CD4-positive, CD25-positive, alpha-beta regulatory T cell (primary cell): ENCODE measurements at regions not wholly inside any gene's neighbourhood (a gene's known extent, or its start where the extent isn't known, plus 50 kb on each side); places are given as distances from the start of the nearest gene placed in this dataset.

Source experiments
- ATAC-seq, 2 donors: fragments of 150-1000 bp; cut with Tn5 transposase; one replicate each; pipeline ENCODE4 v1.10.0; 2021; ENCODE audit warnings: low read depth in 2 of 2, moderate number of reproducible peaks in 2 of 2, moderate library complexity in 1 of 2
- DNase-seq, 3 donors: peaks; one replicate each; pipeline versions ENCODE4 v3.0.0 to v3.0.0-alpha.2; 2012 to 2022; ENCODE audit warnings: mixed read lengths in 1 of 3
- H3K27ac ChIP-seq: one replicate; pipeline ENCODE4 v1.7.0; 2013; ENCODE audit warnings: mild to moderate bottlenecking, low read length; ENCODE audit not compliant: insufficient read depth, poor library complexity, severe bottlenecking
- H3K27me3 ChIP-seq: one replicate; pipeline ENCODE4 v1.7.0; 2013; ENCODE audit warnings: low read length; ENCODE audit not compliant: control insufficient read depth, insufficient read depth
- H3K36me3 ChIP-seq: one replicate; pipeline ENCODE4 v1.7.0; 2013; ENCODE audit warnings: mild to moderate bottlenecking, low read length, moderate library complexity; ENCODE audit not compliant: control insufficient read depth, insufficient read depth
- H3K4me1 ChIP-seq: 2 replicates; pipeline ENCODE4 v1.7.0; 2013; ENCODE audit warnings: mild to moderate bottlenecking, low read length; ENCODE audit not compliant: insufficient read depth, control insufficient read depth, poor library complexity, severe bottlenecking
- H3K4me3 ChIP-seq: one replicate; pipeline ENCODE4 v1.7.0; 2013; ENCODE audit warnings: low read depth, mild to moderate bottlenecking, low read length, moderate library complexity
- H3K9me3 ChIP-seq, 2 experiments: 1 replicate in 1 of 2; 2 replicates in 1 of 2; pipeline ENCODE4 v1.7.0; 2013; ENCODE audit warnings: low read length in 2 of 2, mild to moderate bottlenecking in 1 of 2, moderate library complexity in 1 of 2; ENCODE audit not compliant: control insufficient read depth in 2 of 2
- H3K27ac Mint-ChIP-seq, 3 donors: one replicate each; pipeline ENCODE4 v1.8.0; 2020 to 2022; ENCODE audit warnings: mild to moderate bottlenecking in 3 of 3, mixed read lengths in 3 of 3, moderate library complexity in 2 of 3
- H3K27me3 Mint-ChIP-seq: one replicate; pipeline ENCODE4 v1.8.0; 2022; ENCODE audit warnings: mild to moderate bottlenecking, mixed read lengths
- H3K36me3 Mint-ChIP-seq: one replicate; pipeline ENCODE4 v1.8.0; 2020; ENCODE audit warnings: mixed read lengths
- H3K4me1 Mint-ChIP-seq, 4 donors: one replicate each; pipeline ENCODE4 v1.8.0; 2020 to 2022; ENCODE audit warnings: mixed read lengths in 4 of 4, mild to moderate bottlenecking in 1 of 4
- H3K4me3 Mint-ChIP-seq, 4 donors: one replicate each; pipeline ENCODE4 v1.8.0; 2020 to 2022; ENCODE audit warnings: mild to moderate bottlenecking in 4 of 4, mixed read lengths in 4 of 4, moderate library complexity in 3 of 4
- H3K9me3 Mint-ChIP-seq, 7 donors: one replicate each; pipeline ENCODE4 v1.8.0; 2020 to 2022; ENCODE audit warnings: mixed read lengths in 7 of 7, mild to moderate bottlenecking in 3 of 7, moderate library complexity in 2 of 7

GRCh38 chr1:221309723-221310122 lies 430.5 kb downstream of the HLX start:
- Histone ChIP-seq H3K27me3 (no peaks in the 10 kb centered on the region), H3K4me3 (no peak overlapping the region), H3K4me1 (no peaks in the 10 kb centered on the region), H3K36me3 (no peaks in the 10 kb centered on the region), H3K9me3 (no peaks in the 10 kb centered on the region), H3K27ac (no peak overlapping the region)
- Mint-ChIP-seq H3K4me1 (no peaks in the 10 kb centered on the region), H3K4me3 (no peak overlapping the region), H3K27me3 (peaks cover 6% of the 10 kb centered on the region), H3K27ac (no peak overlapping the region), H3K36me3 (no peaks in the 10 kb centered on the region), H3K9me3 (peaks cover 0 to 5% (median 2%) of the 10 kb centered on the region in 7 donors)
- DNase-seq (no peak), ATAC-seq (no peak)

GRCh38 chr1:221310180-221310579 lies 430.9 kb downstream of the HLX start:
- no peak overlapping the region for H3K27ac Mint-ChIP-seq
- H3K9me3 Mint-ChIP-seq = peaks cover 0 to 5% (median 2%) of the 10 kb centered on the region in 7 donors
- H3K4me3 ChIP-seq = no peak overlapping the region
- no peak for ATAC-seq
- no peaks in the 10 kb centered on the region for H3K27me3 ChIP-seq
- DNase-seq = no peak
- no peak overlapping the region for H3K27ac ChIP-seq
- H3K9me3 ChIP-seq = no peaks in the 10 kb centered on the region
- no peaks in the 10 kb centered on the region for H3K36me3 ChIP-seq
- no peaks in the 10 kb centered on the region for H3K4me1 Mint-ChIP-seq
- no peak overlapping the region for H3K4me3 Mint-ChIP-seq
- no peaks in the 10 kb centered on the region for H3K4me1 ChIP-seq
- H3K27me3 Mint-ChIP-seq = peaks cover 4% of the 10 kb centered on the region
- no peaks in the 10 kb centered on the region for H3K36me3 Mint-ChIP-seq

- Mint-ChIP-seq H3K4me3 (no peak overlapping the region), H3K27ac (no peak overlapping the region), H3K9me3 (peaks cover 0 to 2% (median 0%) of the 10 kb centered on the region in 7 donors), H3K36me3 (no peaks in the 10 kb centered on the region), H3K4me1 (no peaks in the 10 kb centered on the region), H3K27me3 (no peaks in the 10 kb centered on the region)
- H3K4me3 ChIP-seq = no peak overlapping the region
- DNase-seq (no peak), ATAC-seq (no peak)
- H3K4me1 ChIP-seq = no peaks in the 10 kb centered on the region
- H3K36me3 ChIP-seq = no peaks in the 10 kb centered on the region
- no peak overlapping the region for H3K27ac ChIP-seq
- no peaks in the 10 kb centered on the region for H3K9me3 ChIP-seq
- no peaks in the 10 kb centered on the region for H3K27me3 ChIP-seq
Measured at GRCh38 chr1:221315330-221315729, 426.6 kb downstream of the DUSP10 start.

- Histone ChIP-seq H3K9me3 (no peaks in the 10 kb centered on the region), H3K27ac (no peak overlapping the region), H3K36me3 (no peaks in the 10 kb centered on the region), H3K4me1 (no peaks in the 10 kb centered on the region), H3K27me3 (no peaks in the 10 kb centered on the region), H3K4me3 (no peak overlapping the region)
- no peak for ATAC-seq
- H3K9me3 Mint-ChIP-seq = peaks cover 0 to 3% (median 0%) of the 10 kb centered on the region in 7 donors
- H3K27me3 Mint-ChIP-seq = no peaks in the 10 kb centered on the region
- H3K36me3 Mint-ChIP-seq = no peaks in the 10 kb centered on the region
- no peak overlapping the region for H3K4me3 Mint-ChIP-seq
- H3K27ac Mint-ChIP-seq = no peak overlapping the region
- H3K4me1 Mint-ChIP-seq = no peaks in the 10 kb centered on the region
- no peak for DNase-seq
Measured at GRCh38 chr1:221316491-221317056, 425.3 kb downstream of the DUSP10 start.

- Histone ChIP-seq H3K27ac (no peak overlapping the region), H3K36me3 (no peaks in the 10 kb centered on the region), H3K4me1 (no peaks in the 10 kb centered on the region), H3K9me3 (no peaks in the 10 kb centered on the region), H3K27me3 (no peaks in the 10 kb centered on the region), H3K4me3 (no peak overlapping the region)
- DNase-seq (no peak), ATAC-seq (no peak)
- Mint-ChIP-seq H3K27ac (no peak overlapping the region), H3K9me3 (peaks cover 0 to 3% (median 0%) of the 10 kb centered on the region in 7 donors), H3K4me1 (no peaks in the 10 kb centered on the region), H3K27me3 (no peaks in the 10 kb centered on the region), H3K4me3 (no peak overlapping the region), H3K36me3 (no peaks in the 10 kb centered on the region)
Measured at GRCh38 chr1:221317537-221317936, 424.4 kb downstream of the DUSP10 start.

GRCh38 chr1:221327954-221328353 lies 413.9 kb downstream of the DUSP10 start:
- peaks cover 2% of the 10 kb centered on the region for H3K27me3 ChIP-seq
- peaks cover 4% of the 10 kb centered on the region for H3K27me3 Mint-ChIP-seq
- H3K9me3 Mint-ChIP-seq = peaks cover 0 to 15% (median 4%) of the 10 kb centered on the region in 7 donors
- H3K27ac Mint-ChIP-seq = peak overlapping the region in 1 of 3 donors; percentile 17
- H3K36me3 Mint-ChIP-seq = no peaks in the 10 kb centered on the region
- ATAC-seq (no peak), DNase-seq (no peak)
- no peak overlapping the region for H3K4me3 ChIP-seq
- H3K4me1 Mint-ChIP-seq = no peaks in the 10 kb centered on the region
- no peaks in the 10 kb centered on the region for H3K36me3 ChIP-seq
- H3K4me1 ChIP-seq = no peaks in the 10 kb centered on the region
- H3K4me3 Mint-ChIP-seq = no peak overlapping the region
- no peak overlapping the region for H3K27ac ChIP-seq
- peaks cover 0 to 1% of the 10 kb centered on the region in 2 experiments for H3K9me3 ChIP-seq

- H3K4me1 ChIP-seq = no peaks in the 10 kb centered on the region
- Mint-ChIP-seq H3K27ac (peak overlapping the region in 1 of 3 donors; percentile 17), H3K4me3 (no peak overlapping the region), H3K36me3 (no peaks in the 10 kb centered on the region), H3K9me3 (peaks cover 0 to 15% (median 4%) of the 10 kb centered on the region in 7 donors), H3K27me3 (peaks cover 4% of the 10 kb centered on the region), H3K4me1 (no peaks in the 10 kb centered on the region)
- H3K9me3 ChIP-seq = peaks cover 0 to 1% of the 10 kb centered on the region in 2 experiments
- DNase-seq (no peak), ATAC-seq (no peak)
- peaks cover 2% of the 10 kb centered on the region for H3K27me3 ChIP-seq
- H3K4me3 ChIP-seq = no peak overlapping the region
- no peaks in the 10 kb centered on the region for H3K36me3 ChIP-seq
- H3K27ac ChIP-seq = no peak overlapping the region
Measured at GRCh38 chr1:221328371-221328770, 413.5 kb downstream of the DUSP10 start.
